T47D (cell line): ENCODE measurements at regions not wholly inside any gene's neighbourhood (a gene's known extent, or its start where the extent isn't known, plus 50 kb on each side); places are given as distances from the start of the nearest gene placed in this dataset.
"Not testable (repeated sequence)": the region's sequence is repeated elsewhere in the genome, so short reads cannot be mapped to it uniquely, and the experiment has no call there.

Experiments
- DNase-seq, 2 experiments: peaks; one replicate each; pipeline versions ENCODE4 v3.0.0 to v3.0.0-alpha.2; 2011 to 2012; ENCODE audit warnings: low read depth in 1 of 2, low spot score in 1 of 2
- JUND ChIP-seq: IDR thresholded peaks from 2 replicates; pipeline ENCODE4 v1.6.1; 2012; ENCODE audit warnings: low read depth
- in situ Hi-C: cut with HindIII; loops from 2 replicates; pipeline ENCODE4 v1.10.0; 2016; ENCODE audit warnings: low sequenced_read_pairs, low pct_unique_long_range_greater_than_20kb

DNA sequence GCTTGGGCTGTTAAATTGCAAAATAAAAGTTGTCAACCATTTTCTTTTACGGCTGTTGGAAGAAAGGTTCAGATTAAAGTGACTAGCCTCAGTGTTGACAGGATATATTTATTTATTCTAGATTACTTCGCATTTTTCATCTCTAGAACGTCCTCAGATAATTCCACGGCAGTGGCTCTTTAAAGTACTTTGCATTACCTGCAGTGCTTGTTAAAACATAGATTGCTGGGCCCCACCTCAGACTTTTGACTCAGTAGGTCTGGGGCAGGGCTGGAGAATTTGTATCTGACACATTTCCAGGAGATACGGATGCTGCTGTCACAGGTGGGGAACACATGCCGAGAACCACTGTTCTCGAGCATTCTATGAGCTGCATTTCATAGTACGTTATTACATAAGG is 292.7 kb downstream of the EDEM1 start:
- TF ChIP-seq JUND, result no peak
- in situ Hi-C loops, result no loop called here
- DNase-seq, result no peak

- no peak for DNase-seq
- no peak for TF ChIP-seq JUND
- in situ Hi-C loops, result no loop called here
These were observed 297.9 kb downstream of the EDEM1 start for GRCh38 chr3:5485427-5485826.

GRCh38 chr3:5488771-5489170 is 301.3 kb downstream of the EDEM1 start:
- DNase-seq, result no peak
- in situ Hi-C loops, result no loop called here
- no peak for TF ChIP-seq JUND

DNA sequence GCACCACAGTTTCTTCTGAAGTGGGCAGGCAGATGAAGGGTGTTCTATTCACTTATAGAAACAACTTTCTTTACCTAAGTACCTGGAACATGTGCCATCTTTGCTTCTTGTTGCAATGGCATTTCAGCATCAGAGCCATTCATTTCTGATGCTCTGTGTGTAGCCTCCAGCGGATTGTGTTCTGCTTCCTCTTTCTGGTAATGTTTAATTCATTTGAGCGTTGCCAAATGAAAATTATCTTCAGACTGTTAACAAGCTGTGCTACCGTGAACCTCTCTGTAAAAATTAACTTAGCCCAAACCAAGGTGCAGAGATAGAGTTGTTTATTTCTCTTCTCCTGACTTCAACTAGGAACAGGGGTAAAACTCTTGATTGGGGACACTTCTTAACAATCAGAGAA is 302.0 kb downstream of the EDEM1 start:
- DNase-seq, result no peak
- in situ Hi-C loops, result no loop called here

GRCh38 chr3:5494905-5495519 is 307.5 kb downstream of the EDEM1 start:
- TF ChIP-seq JUND, result no peak
- in situ Hi-C loops, result no loop called here
- DNase-seq, result no peak

More for the DNA sequence above, 302.0 kb downstream of the EDEM1 start:
- no peak for TF ChIP-seq JUND

DNA sequence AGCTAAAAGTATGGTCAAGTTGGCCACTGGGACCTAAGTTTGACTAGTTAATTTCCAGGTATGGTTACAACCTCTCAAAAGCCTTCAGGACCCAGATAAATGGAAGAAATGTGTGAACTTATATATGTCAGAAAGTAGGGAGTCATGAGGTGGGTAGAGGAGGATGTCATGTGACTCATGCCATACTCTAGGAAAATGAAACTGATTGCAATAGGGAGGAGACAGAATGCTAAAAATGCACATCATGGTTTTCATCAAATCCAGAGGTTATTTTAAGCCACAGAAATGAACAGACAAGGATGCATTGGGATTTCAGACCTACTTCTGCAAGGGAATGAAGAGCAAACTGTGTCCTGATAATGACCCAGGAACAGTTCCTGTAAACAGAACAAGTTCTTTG is 310.0 kb downstream of the EDEM1 start:
- in situ Hi-C loops, result no loop called here
- no peak for TF ChIP-seq JUND
- DNase-seq, result no peak

- no peak for TF ChIP-seq JUND
- in situ Hi-C loops, result no loop called here
- DNase-seq, result no peak
These were observed 311.5 kb downstream of the EDEM1 start for GRCh38 chr3:5498981-5499380.

GRCh38 chr3:5499404-5499803 is 311.9 kb downstream of the EDEM1 start:
- in situ Hi-C loops, result no loop called here
- no peak for DNase-seq
- TF ChIP-seq JUND, result no peak

DNA sequence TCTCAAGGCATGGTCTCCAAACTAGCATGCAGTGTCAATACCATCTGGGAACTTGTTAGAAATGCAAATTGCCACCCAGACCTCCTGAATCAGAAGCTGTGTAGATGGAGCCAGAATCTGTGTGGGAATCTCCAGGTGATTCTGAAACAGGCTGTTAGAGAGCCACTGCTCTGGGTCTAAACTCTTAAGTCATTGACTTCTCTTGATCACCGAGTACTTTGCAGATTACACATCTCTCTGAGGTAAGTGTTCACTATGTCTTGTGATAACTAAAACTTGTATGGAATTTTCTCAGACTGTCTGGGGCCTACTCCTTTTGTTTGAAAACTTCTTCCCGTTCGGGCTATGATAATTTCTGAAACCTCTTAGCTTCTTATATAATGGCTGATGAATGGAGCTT is 315.6 kb downstream of the EDEM1 start:
- no peak for TF ChIP-seq JUND
- in situ Hi-C loops, result no loop called here
- no peak for DNase-seq

- no peak for TF ChIP-seq JUND
- in situ Hi-C loops, result no loop called here
- no peak for DNase-seq
These were observed 316.6 kb downstream of the EDEM1 start for GRCh38 chr3:5504135-5504534.

DNA sequence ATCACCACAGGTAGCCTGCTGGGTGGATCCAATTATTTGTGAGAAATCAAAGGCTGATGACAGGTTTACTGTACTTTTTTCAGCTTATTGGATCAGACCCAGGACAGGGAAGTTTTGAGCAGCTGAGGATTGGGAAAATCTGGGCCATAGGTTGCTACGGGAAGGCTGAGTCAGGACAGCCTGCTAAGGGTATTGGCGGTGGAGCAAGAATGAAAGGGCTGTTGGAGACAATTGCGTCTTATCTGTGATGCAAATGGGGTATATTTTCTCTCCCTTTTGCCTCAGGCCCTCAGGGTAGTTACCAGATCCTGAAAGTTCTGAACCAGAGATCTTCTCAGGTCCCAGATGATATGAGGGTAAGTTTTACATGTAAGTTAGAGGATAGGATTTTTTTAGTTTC is 317.7 kb downstream of the EDEM1 start:
- no peak for DNase-seq
- no peak for TF ChIP-seq JUND
- in situ Hi-C loops, result no loop called here

GRCh38 chr3:5505997-5506396 is 318.5 kb downstream of the EDEM1 start:
- in situ Hi-C loops, result no loop called here
- DNase-seq, result no peak
- no peak for TF ChIP-seq JUND

GRCh38 chr3:5508860-5509259 is 321.4 kb downstream of the EDEM1 start:
- DNase-seq, in situ Hi-C loops: not testable (repeated sequence)

- TF ChIP-seq JUND, result no peak
- no peak for DNase-seq
- in situ Hi-C loops, result no loop called here
These were observed 322.8 kb downstream of the EDEM1 start for GRCh38 chr3:5510300-5510699.

DNA sequence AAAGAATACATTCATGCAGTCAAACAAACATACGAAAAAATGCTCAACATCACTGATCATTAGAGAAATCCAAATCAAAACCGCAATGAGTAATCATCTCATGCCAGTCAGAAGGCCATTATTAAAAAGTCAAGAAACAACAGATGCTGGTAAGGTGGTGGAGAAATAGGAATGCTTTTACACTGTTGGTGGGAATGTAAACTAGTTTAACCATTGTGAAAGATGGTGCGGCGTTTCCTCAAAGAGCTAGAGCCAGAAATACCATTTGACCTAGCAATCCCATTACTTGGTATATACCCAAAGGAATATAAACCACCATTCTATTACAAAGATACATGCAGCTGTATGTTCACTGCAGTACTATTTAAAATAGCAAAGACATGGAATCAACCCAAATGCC is 330.4 kb downstream of the EDEM1 start:
- in situ Hi-C loops, result no loop called here
- TF ChIP-seq JUND, result no peak
- DNase-seq, result no peak
